Coronary artery (tissue), 2 donors: ENCODE measurements at regions not wholly inside any gene's neighbourhood (a gene's known extent, or its start where the extent isn't known, plus 50 kb on each side); places are given as distances from the start of the nearest gene placed in this dataset.
"Not testable (repeated sequence)": the region's sequence is repeated elsewhere in the genome, so short reads cannot be mapped to it uniquely, and the experiment has no call there.

Experiments
- DNase-seq: peaks from one replicate; pipeline ENCODE4 v3.0.0-alpha.2; 2017; ENCODE audit warnings: low spot score
- H3K27ac ChIP-seq, 2 donors: fragments of 200-600 bp; sonication (generic); one replicate each; pipeline ENCODE4 v1.5.1; 2016 to 2019
- H3K4me3 ChIP-seq: fragments of 200-600 bp; sonication (generic); 2 replicates; pipeline ENCODE4 v1.5.1; 2016; ENCODE audit warnings: mild to moderate bottlenecking, moderate library complexity
- TF ChIP-seq, protein P1 (sequence below): fragments of 200-600 bp; sonication (generic); IDR thresholded peaks from one replicate; pipeline ENCODE4 v1.5.1; 2019; ENCODE audit warnings: antibody characterized with exemption

DNA sequence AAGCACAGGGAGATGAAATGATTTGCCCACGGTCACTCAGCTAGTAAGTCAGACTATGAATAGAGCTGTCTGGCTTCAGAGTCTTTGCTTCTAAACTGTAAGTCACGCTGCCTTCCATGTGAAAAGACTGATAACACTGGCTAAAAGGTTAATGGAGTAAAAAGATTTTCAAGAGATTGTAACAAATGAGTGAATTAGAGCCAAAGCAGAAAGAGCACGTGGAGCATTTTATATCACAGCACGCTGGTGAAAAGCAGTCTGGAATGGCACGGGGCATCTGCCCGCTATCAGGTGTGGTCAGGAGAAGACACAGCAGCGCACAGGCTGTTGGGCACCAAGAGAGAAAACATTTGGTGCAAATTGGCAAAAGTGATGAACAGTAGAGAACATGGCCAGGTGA, 144.8 kb upstream of the GALNT2 start:
- TF ChIP-seq, protein P1, sequence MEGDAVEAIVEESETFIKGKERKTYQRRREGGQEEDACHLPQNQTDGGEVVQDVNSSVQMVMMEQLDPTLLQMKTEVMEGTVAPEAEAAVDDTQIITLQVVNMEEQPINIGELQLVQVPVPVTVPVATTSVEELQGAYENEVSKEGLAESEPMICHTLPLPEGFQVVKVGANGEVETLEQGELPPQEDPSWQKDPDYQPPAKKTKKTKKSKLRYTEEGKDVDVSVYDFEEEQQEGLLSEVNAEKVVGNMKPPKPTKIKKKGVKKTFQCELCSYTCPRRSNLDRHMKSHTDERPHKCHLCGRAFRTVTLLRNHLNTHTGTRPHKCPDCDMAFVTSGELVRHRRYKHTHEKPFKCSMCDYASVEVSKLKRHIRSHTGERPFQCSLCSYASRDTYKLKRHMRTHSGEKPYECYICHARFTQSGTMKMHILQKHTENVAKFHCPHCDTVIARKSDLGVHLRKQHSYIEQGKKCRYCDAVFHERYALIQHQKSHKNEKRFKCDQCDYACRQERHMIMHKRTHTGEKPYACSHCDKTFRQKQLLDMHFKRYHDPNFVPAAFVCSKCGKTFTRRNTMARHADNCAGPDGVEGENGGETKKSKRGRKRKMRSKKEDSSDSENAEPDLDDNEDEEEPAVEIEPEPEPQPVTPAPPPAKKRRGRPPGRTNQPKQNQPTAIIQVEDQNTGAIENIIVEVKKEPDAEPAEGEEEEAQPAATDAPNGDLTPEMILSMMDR, result no peak
- no peak overlapping the region for H3K27ac ChIP-seq

DNA sequence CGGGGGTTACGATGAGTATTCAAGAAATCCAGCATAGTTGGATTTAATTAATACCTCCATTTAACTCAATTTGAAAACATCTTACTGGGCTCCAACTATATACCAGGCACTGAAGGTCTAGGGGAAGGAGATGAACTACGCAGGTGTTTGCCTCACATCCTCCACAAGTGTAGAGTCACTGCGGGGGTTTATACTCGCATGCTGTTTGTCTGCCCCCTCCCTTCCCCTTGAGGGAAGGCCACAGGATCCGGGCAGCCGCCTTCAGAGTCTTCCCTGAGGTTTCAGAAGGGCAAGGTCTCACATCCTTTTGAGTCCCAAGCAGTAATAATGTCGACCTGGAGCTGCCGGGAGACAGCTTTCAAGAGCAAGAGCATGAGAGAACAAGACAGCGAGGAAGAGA, 142.4 kb upstream of the GALNT2 start:
- H3K4me3 ChIP-seq, result no peak overlapping the region
- DNase-seq, result no peak
- TF ChIP-seq, protein P1, result no peak
- H3K27ac ChIP-seq, result no peak overlapping the region

More for the DNA sequence above, 144.8 kb upstream of the GALNT2 start:
- H3K4me3 ChIP-seq, result no peak overlapping the region
- DNase-seq, result no peak

DNA sequence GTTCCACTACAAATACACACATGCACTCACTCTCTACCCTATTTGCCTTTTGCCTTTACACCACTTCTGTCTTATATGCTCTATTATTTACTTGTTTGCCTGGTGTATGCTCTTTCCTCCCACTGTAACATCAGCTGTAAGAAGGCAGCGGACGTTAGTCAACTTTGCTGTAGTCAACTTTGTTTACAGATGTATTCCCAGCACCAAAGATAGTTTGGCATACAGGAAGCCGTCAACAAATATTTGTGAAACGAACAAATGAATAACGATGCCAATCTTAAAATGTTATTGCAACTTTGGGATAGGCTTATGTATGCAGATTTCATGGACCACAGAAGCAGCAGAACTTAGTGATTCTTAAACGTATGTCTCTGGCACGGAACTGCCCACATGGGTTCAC, 138.3 kb upstream of the GALNT2 start:
- no peak overlapping the region for H3K27ac ChIP-seq
- TF ChIP-seq, protein P1, result no peak
- no peak for DNase-seq
- no peak overlapping the region for H3K4me3 ChIP-seq

DNA sequence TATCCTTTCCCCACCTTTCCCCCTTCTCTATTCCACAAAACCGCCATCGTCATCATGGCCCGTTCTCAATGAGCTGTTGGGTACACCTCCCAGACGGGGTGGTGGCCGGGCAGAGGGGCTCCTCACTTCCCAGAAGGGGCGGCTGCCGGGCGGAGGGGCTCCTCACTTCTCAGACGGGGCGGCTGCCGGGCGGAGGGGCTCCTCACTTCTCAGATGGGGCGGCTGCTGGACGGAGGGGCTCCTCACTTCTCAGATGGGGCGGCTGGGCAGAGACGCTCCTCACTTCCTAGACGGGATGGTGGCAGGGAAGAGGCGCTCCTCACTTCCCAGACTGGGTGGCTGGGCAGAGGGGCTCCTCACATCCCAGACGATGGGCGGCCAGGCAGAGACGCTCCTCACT, 135.3 kb upstream of the GALNT2 start:
- DNase-seq, result not testable (repeated sequence)

DNA sequence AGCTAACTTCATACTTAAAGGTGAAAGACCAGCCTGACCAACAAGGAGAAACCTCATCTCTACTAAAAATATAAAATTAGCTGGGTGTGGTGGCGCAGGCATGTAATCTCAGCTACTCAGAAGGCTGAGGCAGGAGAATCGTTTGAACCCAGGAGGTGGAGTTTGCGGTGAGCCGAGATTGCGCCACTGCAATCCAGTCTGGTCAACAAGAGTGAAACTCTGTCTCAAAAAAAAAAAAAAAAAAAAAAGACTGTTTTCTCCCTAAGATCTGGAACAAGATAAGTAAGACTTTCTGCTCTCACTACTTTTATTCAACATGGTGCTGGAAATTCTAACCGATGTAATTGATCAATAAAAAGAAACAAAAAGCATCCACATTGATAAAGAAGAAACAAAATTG, 131.9 kb upstream of the GALNT2 start:
- H3K4me3 ChIP-seq, H3K27ac ChIP-seq, DNase-seq: not testable (repeated sequence)

More for the DNA sequence above, 135.3 kb upstream of the GALNT2 start:
- H3K27ac ChIP-seq, H3K4me3 ChIP-seq: not testable (repeated sequence)

DNA sequence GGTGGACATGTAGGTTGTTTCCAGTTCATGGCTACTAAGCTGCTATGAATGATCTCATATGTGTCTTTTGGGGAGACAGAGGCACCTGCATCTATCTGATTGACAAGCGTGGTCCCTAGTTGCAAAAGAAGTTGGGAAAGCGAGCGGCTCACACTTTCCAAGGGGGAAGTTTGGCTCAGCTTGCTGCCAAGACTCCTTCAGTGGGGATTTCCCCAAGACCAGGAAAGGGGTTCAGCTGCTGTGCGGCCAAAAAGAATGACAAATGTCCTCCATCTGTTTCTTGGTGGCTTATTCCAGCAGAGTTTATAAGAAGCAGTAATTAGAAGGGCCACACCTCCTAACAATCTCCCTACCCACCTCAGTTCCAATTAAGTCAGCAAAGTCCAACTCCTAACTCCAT, 128.5 kb upstream of the GALNT2 start:
- no peak overlapping the region for H3K27ac ChIP-seq
- DNase-seq, result no peak
- H3K4me3 ChIP-seq, result no peak overlapping the region
- TF ChIP-seq, protein P1, result no peak

DNA sequence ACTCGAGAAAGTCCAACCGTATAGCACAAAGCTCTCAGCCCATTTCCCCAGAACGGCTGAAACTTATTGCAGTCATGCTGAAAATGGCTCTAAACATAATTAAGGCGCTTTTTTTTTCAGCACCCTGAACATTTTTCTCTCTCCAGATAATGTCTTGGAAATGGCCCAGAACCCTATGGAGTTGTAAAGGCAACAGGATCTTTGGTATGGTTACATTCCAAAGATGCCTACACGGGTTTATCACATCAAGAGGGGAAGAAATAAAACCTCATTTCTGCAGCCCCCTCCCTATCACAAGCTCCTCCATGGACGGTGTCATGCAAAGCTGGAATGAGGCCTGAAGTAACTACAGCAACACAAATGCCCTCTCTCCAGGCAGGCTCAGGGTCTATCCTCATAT, 126.4 kb upstream of the GALNT2 start:
- TF ChIP-seq, protein P1, result no peak
- no peak for DNase-seq

DNA sequence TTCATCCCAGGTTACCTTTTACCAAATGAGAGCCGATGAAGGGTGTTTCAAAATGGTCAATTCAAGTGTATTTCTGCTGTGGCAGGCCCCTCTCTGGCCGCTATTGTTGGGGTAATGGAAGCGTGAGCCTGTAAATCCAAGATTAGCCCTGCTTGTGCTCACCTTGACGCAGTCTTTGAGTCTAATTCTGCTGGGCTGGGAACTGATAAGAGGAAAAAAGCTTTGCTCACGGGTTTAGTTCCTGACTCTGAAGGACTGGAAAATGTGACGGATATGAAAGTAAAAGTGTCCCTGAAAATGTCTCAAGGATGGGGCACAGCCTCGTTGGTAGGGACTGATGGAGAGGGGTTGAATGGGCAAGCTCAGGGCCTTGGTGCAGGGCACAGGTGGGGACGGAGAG, 125.9 kb upstream of the GALNT2 start:
- Histone ChIP-seq H3K4me3 (no peak overlapping the region), H3K27ac (no peak overlapping the region)
- TF ChIP-seq, protein P1, result no peak
- no peak for DNase-seq

More for the DNA sequence above, 126.4 kb upstream of the GALNT2 start:
- Histone ChIP-seq H3K27ac (no peak overlapping the region), H3K4me3 (no peak overlapping the region)
